ENCODE measurements at regions not wholly inside any gene's neighbourhood (a gene's known extent, or its start where the extent isn't known, plus 50 kb on each side); places are given as distances from the start of the nearest gene placed in this dataset.

DNA sequence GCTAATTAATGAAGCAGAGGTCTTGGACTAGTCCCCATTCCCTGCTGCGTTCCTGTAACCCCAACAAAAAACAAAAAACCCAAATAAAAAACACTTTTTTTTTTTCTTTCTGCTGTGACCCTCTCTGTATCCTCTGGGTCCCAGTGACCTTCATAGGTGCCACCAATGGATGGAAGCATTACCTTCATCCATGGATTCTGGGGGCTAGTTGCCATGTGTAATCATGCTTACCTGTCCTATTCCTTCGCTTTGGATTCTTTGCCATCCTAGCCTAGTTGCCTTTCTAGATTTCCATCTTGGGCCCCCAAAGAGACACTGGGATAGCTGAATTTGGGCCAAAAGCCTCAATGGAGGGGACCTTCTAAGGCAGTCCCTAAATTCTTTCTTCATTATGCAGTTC is 1208.7 kb downstream of the BRINP3 start:
- Histone ChIP-seq H3K9me3 (peaks cover 40% of the 10 kb centered on the region), H3K4me1 (no peaks in the 10 kb centered on the region), H3K9ac (no peak overlapping the region), H3K27me3 (no peaks in the 10 kb centered on the region), H3K27ac (no peak overlapping the region), H4K20me1 (no peaks in the 10 kb centered on the region), H3K4me2 (no peak overlapping the region), H3K36me3 (no peaks in the 10 kb centered on the region), H3K4me3 (no peak overlapping the region)
- no peak for TF ChIP-seq Cebpa-rat (IDR thresholded peaks at IDR 0.05)

GRCh38 chr1:189274267-189274666 is 1203.4 kb downstream of the BRINP3 start:
- Histone ChIP-seq H3K4me3 (no peak overlapping the region), H3K4me1 (no peaks in the 10 kb centered on the region), H3K27me3 (no peaks in the 10 kb centered on the region), H3K36me3 (no peaks in the 10 kb centered on the region), H3K4me2 (no peak overlapping the region), H3K27ac (no peak overlapping the region), H3K9ac (no peak overlapping the region), H3K9me3 (peaks cover 14% of the 10 kb centered on the region), H4K20me1 (no peaks in the 10 kb centered on the region)
- TF ChIP-seq Cebpa-rat (IDR thresholded peaks at IDR 0.05) = no peak

GRCh38 chr1:189275796-189276195 is 1201.9 kb downstream of the BRINP3 start:
- Histone ChIP-seq H3K9me3 (no peaks in the 10 kb centered on the region), H3K4me1 (no peaks in the 10 kb centered on the region), H3K4me3 (no peak overlapping the region), H3K27ac (no peak overlapping the region), H3K27me3 (no peaks in the 10 kb centered on the region), H4K20me1 (no peaks in the 10 kb centered on the region), H3K36me3 (no peaks in the 10 kb centered on the region), H3K9ac (no peak overlapping the region), H3K4me2 (no peak overlapping the region)
- TF ChIP-seq Cebpa-rat (IDR thresholded peaks at IDR 0.05) = no peak

DNA sequence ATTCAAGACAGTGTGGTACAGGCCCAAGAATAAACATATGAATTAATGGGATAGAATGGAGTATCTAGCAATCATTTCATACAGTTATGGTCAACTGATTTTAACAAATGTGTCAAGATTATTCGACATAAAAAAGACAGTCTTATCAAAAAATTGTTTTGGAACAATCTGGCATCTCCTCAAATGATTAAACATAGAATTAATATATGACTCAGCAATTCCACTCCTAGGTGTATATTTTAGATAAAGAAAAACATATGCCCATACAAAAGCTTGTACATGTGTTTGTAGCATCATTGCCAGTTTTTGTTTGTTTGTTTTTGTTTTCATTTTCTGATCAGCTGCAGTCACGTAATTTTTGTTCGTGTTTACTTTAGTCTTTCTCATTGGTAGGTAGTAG is 1188.3 kb downstream of the BRINP3 start:
- no peak for TF ChIP-seq Cebpa-rat (IDR thresholded peaks at IDR 0.05)
- H3K27me3 ChIP-seq = no peaks in the 10 kb centered on the region
- H3K36me3 ChIP-seq = no peaks in the 10 kb centered on the region
- H3K9me3 ChIP-seq = no peaks in the 10 kb centered on the region
- H3K4me2 ChIP-seq = no peak overlapping the region
- H3K9ac ChIP-seq = no peak overlapping the region
- no peak overlapping the region for H3K4me3 ChIP-seq
- no peak overlapping the region for H3K27ac ChIP-seq
- H4K20me1 ChIP-seq = no peaks in the 10 kb centered on the region
- no peaks in the 10 kb centered on the region for H3K4me1 ChIP-seq

GRCh38 chr1:189301235-189301634 is 1176.4 kb downstream of the BRINP3 start:
- no peaks in the 10 kb centered on the region for H3K36me3 ChIP-seq
- H3K27ac ChIP-seq = no peak overlapping the region

GRCh38 chr1:189305279-189305678 is 1172.4 kb downstream of the BRINP3 start:
- no peaks in the 10 kb centered on the region for H3K9me3 ChIP-seq
- no peaks in the 10 kb centered on the region for H3K36me3 ChIP-seq
- H3K4me1 ChIP-seq = no peaks in the 10 kb centered on the region
- no peak overlapping the region for H3K27ac ChIP-seq
- H3K4me3 ChIP-seq = no peak overlapping the region
- no peak overlapping the region for H3K4me2 ChIP-seq
- no peak for TF ChIP-seq Cebpa-rat (IDR thresholded peaks at IDR 0.05)
- no peak overlapping the region for H3K9ac ChIP-seq
- no peaks in the 10 kb centered on the region for H3K27me3 ChIP-seq
- H4K20me1 ChIP-seq = no peaks in the 10 kb centered on the region

More at GRCh38 chr1:189301235-189301634, 1176.4 kb downstream of the BRINP3 start:
- Histone ChIP-seq H3K4me2 (no peak overlapping the region), H3K4me3 (no peak overlapping the region), H3K9ac (no peak overlapping the region), H3K9me3 (no peaks in the 10 kb centered on the region), H4K20me1 (no peaks in the 10 kb centered on the region), H3K27me3 (no peaks in the 10 kb centered on the region), H3K4me1 (no peaks in the 10 kb centered on the region)
- no peak for TF ChIP-seq Cebpa-rat (IDR thresholded peaks at IDR 0.05)

DNA sequence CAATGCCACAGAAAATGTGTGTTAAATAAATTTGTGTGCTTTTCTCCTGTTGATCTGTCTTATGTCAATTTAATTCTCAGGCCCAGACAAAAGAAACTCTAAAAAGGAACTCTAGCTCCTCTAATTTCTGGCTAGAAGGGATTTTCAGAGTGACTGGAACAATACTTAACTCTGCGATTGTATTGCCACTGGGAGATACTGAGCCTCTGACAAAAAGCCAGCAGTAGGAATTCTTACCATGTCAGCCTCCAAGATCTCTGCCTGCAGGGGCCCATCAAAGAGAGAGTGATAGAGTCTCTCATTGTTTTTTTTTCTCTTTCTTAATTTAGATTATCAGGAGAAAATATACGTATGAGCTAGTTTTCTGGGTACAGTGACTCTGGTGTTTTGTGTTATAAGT is 1165.7 kb downstream of the BRINP3 start:
- H3K4me3 ChIP-seq = no peak overlapping the region
- no peaks in the 10 kb centered on the region for H3K27me3 ChIP-seq
- TF ChIP-seq Cebpa-rat (IDR thresholded peaks at IDR 0.05) = no peak
- no peak overlapping the region for H3K9ac ChIP-seq
- H3K9me3 ChIP-seq = no peaks in the 10 kb centered on the region
- H3K4me1 ChIP-seq = no peaks in the 10 kb centered on the region
- no peaks in the 10 kb centered on the region for H4K20me1 ChIP-seq
- no peaks in the 10 kb centered on the region for H3K36me3 ChIP-seq
- H3K4me2 ChIP-seq = no peak overlapping the region
- H3K27ac ChIP-seq = no peak overlapping the region

DNA sequence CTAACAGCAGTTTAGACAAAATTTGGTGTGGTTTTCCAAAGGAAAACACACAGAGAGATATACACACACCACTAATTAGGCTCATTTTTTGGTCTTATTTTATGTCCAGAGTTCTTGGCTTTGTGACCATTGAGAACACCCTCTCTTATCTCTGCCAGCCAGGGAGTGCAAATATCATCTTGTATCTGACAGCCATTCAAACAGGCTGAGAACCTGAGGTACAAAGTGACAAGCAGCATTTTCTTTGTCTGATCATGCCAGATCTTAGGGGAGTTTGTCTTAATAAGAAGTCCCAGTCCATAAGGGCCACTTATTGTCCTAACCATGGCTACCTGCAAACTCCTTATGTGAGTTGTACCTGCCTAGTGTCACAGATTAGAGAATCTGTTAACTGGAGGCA is 1165.2 kb downstream of the BRINP3 start:
- TF ChIP-seq Cebpa-rat (IDR thresholded peaks at IDR 0.05) = no peak
- no peak overlapping the region for H3K4me3 ChIP-seq
- no peak overlapping the region for H3K9ac ChIP-seq
- no peaks in the 10 kb centered on the region for H4K20me1 ChIP-seq
- no peaks in the 10 kb centered on the region for H3K27me3 ChIP-seq
- H3K36me3 ChIP-seq = no peaks in the 10 kb centered on the region
- H3K4me1 ChIP-seq = no peaks in the 10 kb centered on the region
- H3K4me2 ChIP-seq = no peak overlapping the region
- H3K9me3 ChIP-seq = no peaks in the 10 kb centered on the region
- H3K27ac ChIP-seq = no peak overlapping the region

DNA sequence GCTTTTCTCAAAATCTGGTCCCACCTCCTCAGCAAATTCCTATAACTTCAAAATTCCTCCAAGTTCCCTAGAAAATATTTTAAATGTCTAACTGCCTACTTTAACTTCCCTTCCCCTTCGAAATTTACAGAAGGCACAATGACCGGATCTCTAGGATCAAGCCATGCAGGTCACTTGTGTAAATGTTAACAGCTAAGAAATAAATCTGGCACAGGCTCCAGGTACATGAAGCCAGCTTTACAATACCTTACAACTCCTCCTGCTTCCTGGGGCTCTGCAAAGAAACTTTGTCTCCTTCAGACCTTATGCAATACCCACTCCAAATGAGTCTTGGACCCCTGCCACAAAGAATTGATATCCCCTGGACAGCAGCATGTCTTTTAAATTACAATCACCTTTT is 1164.2 kb downstream of the BRINP3 start:
- TF ChIP-seq Cebpa-rat (IDR thresholded peaks at IDR 0.05) = no peak
- Histone ChIP-seq H4K20me1 (no peaks in the 10 kb centered on the region), H3K27me3 (no peaks in the 10 kb centered on the region), H3K4me2 (no peak overlapping the region), H3K4me3 (no peak overlapping the region), H3K4me1 (no peaks in the 10 kb centered on the region), H3K36me3 (no peaks in the 10 kb centered on the region), H3K9ac (no peak overlapping the region), H3K9me3 (no peaks in the 10 kb centered on the region), H3K27ac (no peak overlapping the region)

DNA sequence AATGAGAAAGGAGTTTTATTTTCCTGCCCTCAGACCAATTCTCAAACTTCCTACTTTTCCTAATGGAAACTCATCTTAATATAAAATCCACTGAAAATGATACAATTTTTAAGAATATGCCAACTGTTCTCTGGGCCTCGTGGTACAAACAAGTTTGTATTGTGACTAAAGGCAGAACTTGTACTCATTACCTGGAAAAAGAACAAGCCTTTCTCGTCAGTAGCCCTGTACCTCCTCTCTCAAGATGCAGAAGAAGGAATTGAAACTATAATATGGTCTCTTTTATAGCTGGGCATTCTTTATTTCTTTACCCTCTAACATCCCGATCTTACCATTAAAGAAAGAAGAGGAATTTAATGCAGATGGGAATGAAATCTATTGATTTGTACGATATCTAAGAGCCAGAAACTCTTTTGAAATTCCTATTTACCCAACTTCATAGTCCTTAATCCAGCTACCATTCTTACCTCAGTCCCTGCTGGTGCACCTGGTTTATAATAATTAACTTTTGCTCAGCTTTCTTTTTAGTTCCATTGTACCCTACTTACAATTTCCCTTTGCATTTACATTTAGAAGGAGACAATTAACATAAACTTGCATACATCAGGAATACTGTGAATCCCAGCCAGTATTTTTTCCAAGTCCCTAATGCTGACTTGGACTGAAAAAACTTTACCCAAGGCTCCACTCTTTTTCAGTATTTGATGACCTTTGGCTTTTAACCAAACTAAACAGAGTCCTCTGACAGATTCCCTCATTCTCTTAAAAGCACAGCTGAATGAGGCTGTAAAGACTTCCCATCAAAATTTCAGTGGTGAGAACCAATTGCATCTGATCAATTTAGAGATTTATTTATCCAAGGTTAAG is 1162.4 kb downstream of the BRINP3 start:
- no peaks in the 10 kb centered on the region for H4K20me1 ChIP-seq
- no peaks in the 10 kb centered on the region for H3K4me1 ChIP-seq
- H3K9ac ChIP-seq = no peak overlapping the region
- no peak overlapping the region for H3K4me3 ChIP-seq
- H3K27me3 ChIP-seq = no peaks in the 10 kb centered on the region
- H3K9me3 ChIP-seq = no peaks in the 10 kb centered on the region
- no peak for TF ChIP-seq Cebpa-rat (IDR thresholded peaks at IDR 0.05)
- H3K4me2 ChIP-seq = no peak overlapping the region
- H3K27ac ChIP-seq = no peak overlapping the region
- H3K36me3 ChIP-seq = no peaks in the 10 kb centered on the region

Data from BLaER1 (cell line).